NCI-H1105 treated with DMSO at 0.1 percent for 48 hours (cell line): ENCODE measurements at regions not wholly inside any gene's neighbourhood (a gene's known extent, or its start where the extent isn't known, plus 50 kb on each side); places are given as distances from the start of the nearest gene placed in this dataset.
"Not testable (repeated sequence)": the region's sequence is repeated elsewhere in the genome, so short reads cannot be mapped to it uniquely, and the experiment has no call there.

Experiments used
- DNase-seq: peaks from one replicate; lab custom pipeline; 2025; lab: John Stamatoyannopoulos, UW

GRCh38 chr1:239930686-239931262 is 160.9 kb upstream of the FMN2 start:
- no peak for DNase-seq

GRCh38 chr1:239931341-239931740 is 160.3 kb upstream of the FMN2 start:
- DNase-seq, result no peak

- no peak for DNase-seq
These were observed 152.1 kb upstream of the FMN2 start for GRCh38 chr1:239939602-239940001.

GRCh38 chr1:239943761-239944160 is 147.9 kb upstream of the FMN2 start:
- DNase-seq, result no peak

GRCh38 chr1:239944666-239945065 is 147.0 kb upstream of the FMN2 start:
- no peak for DNase-seq

- no peak for DNase-seq
These were observed 143.9 kb upstream of the FMN2 start for GRCh38 chr1:239947801-239948200.

- peak; percentile 41 for DNase-seq
These were observed 140.1 kb upstream of the FMN2 start for GRCh38 chr1:239951511-239952140.

GRCh38 chr1:239952348-239953308 is 139.1 kb upstream of the FMN2 start:
- no peak for DNase-seq

- no peak for DNase-seq
These were observed 136.8 kb upstream of the FMN2 start for GRCh38 chr1:239954836-239955235.

GRCh38 chr1:239955431-239955830 is 136.3 kb upstream of the FMN2 start:
- DNase-seq, result no peak

- DNase-seq, result no peak
These were observed 135.4 kb upstream of the FMN2 start for GRCh38 chr1:239956263-239956662.

- no peak for DNase-seq
These were observed 133.6 kb upstream of the FMN2 start for GRCh38 chr1:239958063-239958462.

- no peak for DNase-seq
These were observed 131.3 kb upstream of the FMN2 start for GRCh38 chr1:239960366-239960765.

- no peak for DNase-seq
These were observed 127.8 kb upstream of the FMN2 start for GRCh38 chr1:239963856-239964255.

GRCh38 chr1:239976130-239976968 is 115.3 kb upstream of the FMN2 start:
- DNase-seq, result peak; percentile 16

GRCh38 chr1:239977416-239977815 is 114.3 kb upstream of the FMN2 start:
- DNase-seq, result no peak

GRCh38 chr1:239979456-239979855 is 112.2 kb upstream of the FMN2 start:
- DNase-seq, result no peak

GRCh38 chr1:239982762-239983161 is 108.9 kb upstream of the FMN2 start:
- no peak for DNase-seq

GRCh38 chr1:239985044-239985443 is 106.6 kb upstream of the FMN2 start:
- DNase-seq, result no peak

- peak; percentile 22 for DNase-seq
These were observed 104.5 kb upstream of the FMN2 start for GRCh38 chr1:239987103-239987745.

GRCh38 chr1:239989990-239990389 is 101.7 kb upstream of the FMN2 start:
- DNase-seq, result no peak

- DNase-seq, result not testable (repeated sequence)
These were observed 99.1 kb upstream of the FMN2 start for GRCh38 chr1:239992566-239992965.
